NB4 (cell line): ENCODE measurements at regions not wholly inside any gene's neighbourhood (a gene's known extent, or its start where the extent isn't known, plus 50 kb on each side); places are given as distances from the start of the nearest gene placed in this dataset.

ENCODE experiments used
- POLR2A ChIP-seq: IDR thresholded peaks from 2 replicates; pipeline ENCODE4 v1.6.1; 2011; ENCODE audit warnings: mild to moderate bottlenecking; ENCODE audit not compliant: insufficient read length; ENCODE audit errors: extremely low read depth
- TF ChIP-seq, protein P1 (sequence below): IDR thresholded peaks from one replicate; pipeline ENCODE4 v1.5.1; 2012; ENCODE audit warnings: low read depth, low read length

DNA sequence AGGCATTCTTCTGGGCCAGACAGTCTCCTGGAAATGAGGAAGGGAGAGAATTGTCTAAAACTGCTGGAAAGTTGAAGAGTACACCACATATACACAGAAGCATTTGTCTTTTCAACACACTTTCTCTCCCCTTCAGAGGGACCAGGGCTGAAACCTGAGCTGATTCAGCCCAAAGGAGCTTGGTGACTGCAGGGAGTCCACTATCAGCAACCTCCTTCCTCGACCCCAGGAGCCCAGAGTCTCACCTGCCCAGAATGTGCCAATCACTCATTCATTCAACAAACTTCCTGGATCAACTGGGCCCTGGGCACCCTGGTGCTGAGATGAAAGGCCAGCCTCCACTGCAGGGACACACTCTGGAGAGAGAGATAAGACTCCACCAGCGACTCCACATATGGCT, 128.9 kb upstream of the VSTM2B start:
- TF ChIP-seq, protein P1, sequence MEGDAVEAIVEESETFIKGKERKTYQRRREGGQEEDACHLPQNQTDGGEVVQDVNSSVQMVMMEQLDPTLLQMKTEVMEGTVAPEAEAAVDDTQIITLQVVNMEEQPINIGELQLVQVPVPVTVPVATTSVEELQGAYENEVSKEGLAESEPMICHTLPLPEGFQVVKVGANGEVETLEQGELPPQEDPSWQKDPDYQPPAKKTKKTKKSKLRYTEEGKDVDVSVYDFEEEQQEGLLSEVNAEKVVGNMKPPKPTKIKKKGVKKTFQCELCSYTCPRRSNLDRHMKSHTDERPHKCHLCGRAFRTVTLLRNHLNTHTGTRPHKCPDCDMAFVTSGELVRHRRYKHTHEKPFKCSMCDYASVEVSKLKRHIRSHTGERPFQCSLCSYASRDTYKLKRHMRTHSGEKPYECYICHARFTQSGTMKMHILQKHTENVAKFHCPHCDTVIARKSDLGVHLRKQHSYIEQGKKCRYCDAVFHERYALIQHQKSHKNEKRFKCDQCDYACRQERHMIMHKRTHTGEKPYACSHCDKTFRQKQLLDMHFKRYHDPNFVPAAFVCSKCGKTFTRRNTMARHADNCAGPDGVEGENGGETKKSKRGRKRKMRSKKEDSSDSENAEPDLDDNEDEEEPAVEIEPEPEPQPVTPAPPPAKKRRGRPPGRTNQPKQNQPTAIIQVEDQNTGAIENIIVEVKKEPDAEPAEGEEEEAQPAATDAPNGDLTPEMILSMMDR: no peak
- TF ChIP-seq POLR2A: no peak
